Coronary artery (tissue), 2 donors: ENCODE measurements at regions not wholly inside any gene's neighbourhood (a gene's known extent, or its start where the extent isn't known, plus 50 kb on each side); places are given as distances from the start of the nearest gene placed in this dataset.

Source experiments
- DNase-seq: peaks from one replicate; pipeline ENCODE4 v3.0.0-alpha.2; 2017; ENCODE audit warnings: low spot score
- H3K27ac ChIP-seq, 2 donors: fragments of 200-600 bp; sonication (generic); one replicate each; pipeline ENCODE4 v1.5.1; 2016 to 2019
- H3K4me3 ChIP-seq: fragments of 200-600 bp; sonication (generic); 2 replicates; pipeline ENCODE4 v1.5.1; 2016; ENCODE audit warnings: mild to moderate bottlenecking, moderate library complexity
- CTCF ChIP-seq: fragments of 200-600 bp; sonication (generic); IDR thresholded peaks from one replicate; pipeline ENCODE4 v1.5.1; 2019; ENCODE audit warnings: antibody characterized with exemption

- Histone ChIP-seq H3K4me3 (no peak overlapping the region), H3K27ac (no peak overlapping the region)
- no peak for DNase-seq
- no peak for TF ChIP-seq CTCF
These were observed 691.9 kb upstream of the SOX9 start for GRCh38 chr17:71428897-71429296.

GRCh38 chr17:71430281-71430680 is 690.5 kb upstream of the SOX9 start:
- TF ChIP-seq CTCF: no peak
- Histone ChIP-seq H3K27ac (no peak overlapping the region), H3K4me3 (no peak overlapping the region)
- DNase-seq: no peak

GRCh38 chr17:71431146-71431545 is 689.7 kb upstream of the SOX9 start:
- DNase-seq: no peak
- no peak for TF ChIP-seq CTCF
- H3K4me3 ChIP-seq: no peak overlapping the region
- no peak overlapping the region for H3K27ac ChIP-seq

GRCh38 chr17:71432378-71433315 is 688.2 kb upstream of the SOX9 start:
- H3K4me3 ChIP-seq: no peak overlapping the region
- DNase-seq: no peak
- no peak for TF ChIP-seq CTCF
- H3K27ac ChIP-seq: no peak overlapping the region

- DNase-seq: no peak
- no peak overlapping the region for H3K27ac ChIP-seq
- H3K4me3 ChIP-seq: no peak overlapping the region
- no peak for TF ChIP-seq CTCF
These were observed 686.1 kb upstream of the SOX9 start for GRCh38 chr17:71434716-71435115.

GRCh38 chr17:71436479-71436878 is 684.3 kb upstream of the SOX9 start:
- no peak for TF ChIP-seq CTCF
- Histone ChIP-seq H3K4me3 (no peak overlapping the region), H3K27ac (no peak overlapping the region)
- DNase-seq: no peak

GRCh38 chr17:71437166-71437565 is 683.7 kb upstream of the SOX9 start:
- Histone ChIP-seq H3K27ac (no peak overlapping the region), H3K4me3 (no peak overlapping the region)
- no peak for DNase-seq
- no peak for TF ChIP-seq CTCF
